ENCODE measurements at regions not wholly inside any gene's neighbourhood (a gene's known extent, or its start where the extent isn't known, plus 50 kb on each side); places are given as distances from the start of the nearest gene placed in this dataset.

- in situ Hi-C loops (cut with MboI; ENCODE audit: low pct_unique_long_range_greater_than_20kb in 2 of 9, low sequenced_read_pairs in 9 of 9, unreplicated experiment in 9 of 9): no loop called here
- no peak overlapping the region for H3K4me3 ChIP-seq
- WGBS, 10 experiments: 0 to 60% (median 0%) methylated on average over 1 of the region's 1 CpG; no CpG with 5 or more reads in 7 of the 10 experiments
- H3K4me1 ChIP-seq (replicated peaks in 1 of 2): no peaks in the 10 kb centered on the region
- ATAC-seq (replicated peaks in 6 of 8): peak in 3 of 8 experiments; percentile 22 to 52 (median 33)
- H3K27ac ChIP-seq: no peak overlapping the region
Observed at GRCh38 chr5:13276156-13276555, 668.3 kb downstream of the DNAH5 start.

DNA sequence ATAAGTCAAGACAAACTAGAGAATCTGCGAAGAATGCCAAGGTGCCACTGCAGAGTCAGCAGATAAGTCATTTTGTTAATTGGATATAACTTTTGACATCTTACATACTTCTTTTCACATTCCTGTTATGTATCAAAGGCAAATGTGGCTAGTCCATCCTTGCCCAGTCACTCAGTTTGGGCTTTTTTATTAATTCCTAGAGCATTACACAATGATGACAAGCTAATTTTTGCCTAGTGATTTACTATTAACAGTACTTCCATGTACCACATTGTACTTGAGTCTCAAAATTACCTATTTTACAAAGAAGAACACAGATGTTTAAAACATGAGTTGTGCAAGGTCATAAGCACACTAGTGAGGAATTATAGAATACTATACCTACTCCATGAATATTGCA lies 680.8 kb downstream of the DNAH5 start:
- Histone ChIP-seq H3K27ac (no peak overlapping the region), H3K4me3 (no peak overlapping the region), H3K4me1 (replicated peaks in 1 of 2) (no peaks in the 10 kb centered on the region)
- 57 to 100% (median 100%) methylated on average over 1 of the region's 1 CpG; no CpG with 5 or more reads in 4 of the 10 experiments for WGBS, 10 experiments
- in situ Hi-C loops (cut with MboI; ENCODE audit: low pct_unique_long_range_greater_than_20kb in 2 of 9, low sequenced_read_pairs in 9 of 9, unreplicated experiment in 9 of 9): no loop called here
- no peak for ATAC-seq (replicated peaks in 6 of 8)

DNA sequence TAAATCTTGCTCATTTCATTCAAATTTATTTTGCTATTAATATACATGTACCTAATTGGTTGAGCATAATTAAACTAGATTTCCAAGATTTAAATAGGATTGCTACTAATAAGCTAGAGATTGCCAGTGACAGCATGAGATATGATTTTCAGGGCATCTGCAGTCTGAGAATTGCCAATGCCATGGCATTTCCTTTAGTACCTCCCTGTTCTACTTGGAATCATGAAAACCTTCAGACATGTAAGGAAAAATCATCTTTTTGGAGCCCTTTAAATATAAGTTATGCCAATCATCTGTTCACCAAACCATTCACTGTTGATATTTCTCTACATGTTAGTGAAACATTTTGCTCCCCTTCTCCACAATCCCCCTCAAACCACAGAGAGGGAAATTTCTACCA lies 691.4 kb downstream of the DNAH5 start:
- in situ Hi-C loops (cut with MboI; ENCODE audit: low pct_unique_long_range_greater_than_20kb in 2 of 9, low sequenced_read_pairs in 9 of 9, unreplicated experiment in 9 of 9): no loop called here
- Histone ChIP-seq H3K27ac (no peak overlapping the region), H3K4me3 (no peak overlapping the region), H3K4me1 (replicated peaks in 1 of 2) (no peaks in the 10 kb centered on the region)
- ATAC-seq (replicated peaks in 6 of 8): no peak

- in situ Hi-C loops (cut with MboI; ENCODE audit: low pct_unique_long_range_greater_than_20kb in 2 of 9, low sequenced_read_pairs in 9 of 9, unreplicated experiment in 9 of 9): no loop called here
- H3K4me3 ChIP-seq: no peak overlapping the region
- ATAC-seq (replicated peaks in 6 of 8): no peak
- 27 to 100% (median 90%) methylated on average over 1 to 5 of the region's 5 CpGs for WGBS, 10 experiments
- H3K4me1 ChIP-seq (replicated peaks in 1 of 2): no peaks in the 10 kb centered on the region
- no peak overlapping the region for H3K27ac ChIP-seq
Observed at GRCh38 chr5:13252699-13253098, 691.8 kb downstream of the DNAH5 start.

- Histone ChIP-seq H3K27ac (no peak overlapping the region), H3K4me3 (no peak overlapping the region), H3K4me1 (replicated peaks in 1 of 2) (no peaks in the 10 kb centered on the region)
- 0 to 100% (median 89%) methylated on average over 1 to 7 of the region's 7 CpGs; no CpG with 5 or more reads in 1 of the 10 experiments for WGBS, 10 experiments
- in situ Hi-C loops (cut with MboI; ENCODE audit: low pct_unique_long_range_greater_than_20kb in 2 of 9, low sequenced_read_pairs in 9 of 9, unreplicated experiment in 9 of 9): no loop called here
- no peak for ATAC-seq (replicated peaks in 6 of 8)
Observed at GRCh38 chr5:13251623-13252376, 692.7 kb downstream of the DNAH5 start.

DNA sequence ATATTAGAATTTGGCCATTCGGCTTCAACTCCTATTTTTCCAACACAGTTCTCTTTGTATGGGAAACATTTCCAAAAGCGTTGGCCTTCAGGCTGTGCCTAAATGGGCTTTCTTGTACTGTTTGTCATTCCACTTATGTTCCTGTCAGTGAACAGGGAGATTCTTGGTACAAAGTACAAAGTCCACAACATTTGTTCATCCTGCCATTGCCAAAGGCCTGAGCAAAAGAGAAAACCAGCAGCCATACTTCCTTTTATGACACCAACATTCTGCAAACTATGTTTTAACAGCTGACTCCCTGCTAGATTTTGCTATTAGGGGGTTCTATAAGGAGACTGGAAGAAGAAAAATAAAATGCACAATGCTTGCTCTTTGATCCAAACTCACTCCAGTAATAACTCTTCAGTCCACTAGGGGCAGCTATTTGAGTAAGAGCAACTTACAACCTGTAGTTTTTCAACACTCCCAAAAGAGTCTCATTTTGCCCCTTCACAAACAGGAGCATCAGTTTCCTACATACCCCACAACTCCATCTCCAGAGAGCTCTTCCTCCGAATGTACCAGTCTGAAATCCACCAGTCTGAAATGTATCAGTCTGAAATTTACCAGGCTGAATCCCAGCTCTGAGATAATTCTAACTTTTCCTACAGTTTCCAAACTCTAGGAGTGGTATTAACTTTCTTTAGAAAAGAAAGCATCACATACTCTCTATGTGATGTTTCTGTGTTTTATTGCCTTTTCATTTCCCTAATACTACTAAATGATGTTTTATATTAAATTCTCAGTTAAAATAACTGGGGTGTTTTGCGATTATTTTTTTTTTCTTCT lies 693.8 kb downstream of the DNAH5 start:
- Histone ChIP-seq H3K4me1 (replicated peaks in 1 of 2) (peaks cover under 1 to 3% of the 10 kb centered on the region in 2 donors), H3K4me3 (no peak overlapping the region), H3K27ac (no peak overlapping the region)
- WGBS, 10 experiments: 24 to 100% (median 90%) methylated on average over 2 to 4 of the region's 4 CpGs
- ATAC-seq (replicated peaks in 6 of 8): no peak
- in situ Hi-C loops (cut with MboI; ENCODE audit: low pct_unique_long_range_greater_than_20kb in 2 of 9, low sequenced_read_pairs in 9 of 9, unreplicated experiment in 9 of 9): no loop called here

DNA sequence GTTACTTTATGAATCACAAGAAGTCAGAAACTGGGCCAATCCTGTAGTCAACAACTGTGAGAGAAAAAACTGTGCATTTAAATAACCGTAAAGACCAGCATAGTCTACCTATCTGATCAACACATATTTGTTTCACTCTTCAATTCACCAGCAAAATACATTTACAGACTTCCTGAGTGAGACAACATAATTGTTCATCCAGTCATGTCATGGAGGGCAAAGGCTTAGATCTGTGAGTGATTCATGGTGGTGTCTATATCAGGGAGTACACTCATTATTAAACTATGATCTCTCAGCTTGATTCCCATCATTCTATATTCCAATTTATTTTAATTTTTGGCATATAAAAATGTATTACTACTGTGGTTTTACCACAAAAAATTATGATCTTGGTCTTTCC lies 694.6 kb downstream of the DNAH5 start:
- ATAC-seq (replicated peaks in 6 of 8): no peak
- Histone ChIP-seq H3K4me3 (no peak overlapping the region), H3K4me1 (replicated peaks in 1 of 2) (peaks cover 3 to 4% of the 10 kb centered on the region in 2 donors), H3K27ac (no peak overlapping the region)
- in situ Hi-C loops (cut with MboI; ENCODE audit: low pct_unique_long_range_greater_than_20kb in 2 of 9, low sequenced_read_pairs in 9 of 9, unreplicated experiment in 9 of 9): no loop called here
- WGBS, 10 experiments: 0 to 100% (median 80%) methylated on average over 1 of the region's 1 CpG; no CpG with 5 or more reads in 2 of the 10 experiments

DNA sequence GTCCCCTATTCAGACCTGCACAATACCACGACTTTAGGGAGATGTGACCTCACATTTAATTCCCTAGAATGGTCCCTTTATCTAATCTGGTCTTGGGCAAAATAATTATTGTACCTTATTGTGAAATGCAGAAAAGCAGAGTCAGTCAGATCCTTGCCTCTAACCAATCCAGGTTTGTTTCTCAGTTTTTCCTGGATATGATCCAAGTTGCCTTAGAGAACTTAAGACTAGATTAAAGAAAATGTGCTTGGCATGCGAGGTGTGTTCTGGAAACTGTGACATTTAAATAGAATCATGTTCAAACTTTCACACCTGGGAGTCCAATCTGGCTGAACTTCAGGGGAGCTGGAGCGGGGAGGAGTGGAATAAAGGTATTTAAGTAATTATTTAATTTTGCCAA lies 696.2 kb downstream of the DNAH5 start:
- no peak overlapping the region for H3K4me3 ChIP-seq
- no peak for ATAC-seq (replicated peaks in 6 of 8)
- peaks cover 3 to 4% of the 10 kb centered on the region in 2 donors for H3K4me1 ChIP-seq (replicated peaks in 1 of 2)
- in situ Hi-C loops (cut with MboI; ENCODE audit: low pct_unique_long_range_greater_than_20kb in 2 of 9, low sequenced_read_pairs in 9 of 9, unreplicated experiment in 9 of 9): no loop called here
- H3K27ac ChIP-seq: no peak overlapping the region
- WGBS, 10 experiments: 0 to 100% (median 86%) methylated on average over 1 to 3 of the region's 3 CpGs; no CpG with 5 or more reads in 2 of the 10 experiments

GRCh38 chr5:13246053-13246452 lies 698.4 kb downstream of the DNAH5 start:
- peak in 2 of 8 experiments; percentile 21 to 56 for ATAC-seq (replicated peaks in 6 of 8)
- Histone ChIP-seq H3K27ac (no peak overlapping the region), H3K4me3 (no peak overlapping the region), H3K4me1 (replicated peaks in 1 of 2) (peaks cover 3 to 4% of the 10 kb centered on the region in 2 donors)
- 0 to 82% (median 43%) methylated on average over 1 to 5 of the region's 5 CpGs; no CpG with 5 or more reads in 2 of the 10 experiments for WGBS, 10 experiments
- in situ Hi-C loops (cut with MboI; ENCODE audit: low pct_unique_long_range_greater_than_20kb in 2 of 9, low sequenced_read_pairs in 9 of 9, unreplicated experiment in 9 of 9): no loop called here

DNA sequence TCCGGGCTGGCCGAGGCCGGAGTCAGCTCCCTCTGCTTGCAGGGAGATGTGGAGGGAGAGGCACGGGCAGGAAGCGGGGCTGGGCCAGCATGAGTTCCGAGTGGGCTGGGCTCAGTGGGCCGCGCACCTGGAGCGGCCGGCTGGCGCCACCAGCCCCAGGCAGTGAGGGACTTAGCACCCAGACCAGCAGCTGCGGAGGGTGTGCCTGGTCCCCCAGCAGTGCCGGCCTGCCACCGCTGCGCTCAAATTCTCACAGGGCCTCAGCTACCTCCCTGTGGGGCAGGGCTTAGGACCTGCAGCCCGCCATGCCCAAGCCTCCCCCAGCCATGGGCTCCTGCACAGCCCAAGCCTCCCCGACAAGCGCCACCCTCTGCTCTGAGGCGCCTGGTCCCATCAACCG lies 700.3 kb downstream of the DNAH5 start:
- WGBS, 10 experiments: 80% methylated on average over 12 of the region's 20 CpGs; no CpG with 5 or more reads in 9 of the 10 experiments
- no peak for ATAC-seq (replicated peaks in 6 of 8)
- Histone ChIP-seq H3K4me1 (replicated peaks in 1 of 2) (peaks cover 3 to 4% of the 10 kb centered on the region in 2 donors), H3K27ac (no peak overlapping the region), H3K4me3 (no peak overlapping the region)
- in situ Hi-C loops (cut with MboI; ENCODE audit: low pct_unique_long_range_greater_than_20kb in 2 of 9, low sequenced_read_pairs in 9 of 9, unreplicated experiment in 9 of 9): no loop called here

GRCh38 chr5:13227513-13227912 lies 717.0 kb downstream of the DNAH5 start:
- ATAC-seq (replicated peaks in 6 of 8): peak in 4 of 8 experiments; percentile 36 to 79 (median 53)
- Histone ChIP-seq H3K4me3 (no peak overlapping the region), H3K27ac (no peak overlapping the region), H3K4me1 (replicated peaks in 1 of 2) (peaks cover 0 to 2% of the 10 kb centered on the region in 2 donors)
- 0 to 38% (median 17%) methylated on average over 1 of the region's 1 CpG; no CpG with 5 or more reads in 3 of the 10 experiments for WGBS, 10 experiments
- in situ Hi-C loops (cut with MboI; ENCODE audit: low pct_unique_long_range_greater_than_20kb in 2 of 9, low sequenced_read_pairs in 9 of 9, unreplicated experiment in 9 of 9): no loop called here

- in situ Hi-C loops (cut with MboI; ENCODE audit: low pct_unique_long_range_greater_than_20kb in 2 of 9, low sequenced_read_pairs in 9 of 9, unreplicated experiment in 9 of 9): no loop called here
- 0 to 80% (median 22%) methylated on average over 1 to 2 of the region's 2 CpGs; no CpG with 5 or more reads in 3 of the 10 experiments for WGBS, 10 experiments
Observed at GRCh38 chr5:13218518-13218917, 726.0 kb downstream of the DNAH5 start.

DNA sequence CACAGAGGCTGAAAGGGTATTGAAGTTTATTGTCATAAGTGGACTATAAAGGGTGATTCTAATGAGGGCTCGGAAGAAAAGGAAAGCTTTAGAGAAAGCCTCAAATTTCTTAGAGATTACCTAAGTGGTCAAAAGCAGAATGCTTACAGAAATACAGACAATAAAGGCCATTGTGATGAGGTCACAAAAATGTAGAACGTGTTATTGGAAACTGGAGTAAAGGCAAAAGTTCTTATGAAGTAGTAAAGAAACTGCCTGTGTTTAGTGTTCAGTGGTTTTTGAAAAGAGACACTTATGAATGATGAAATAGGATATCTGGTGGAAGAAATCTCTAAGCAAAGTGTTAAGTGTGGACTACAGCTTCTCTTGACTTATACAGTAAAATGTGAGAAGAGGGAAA lies 726.9 kb downstream of the DNAH5 start:
- in situ Hi-C loops (cut with MboI; ENCODE audit: low pct_unique_long_range_greater_than_20kb in 2 of 9, low sequenced_read_pairs in 9 of 9, unreplicated experiment in 9 of 9): no loop called here
- Histone ChIP-seq H3K4me1 (replicated peaks in 1 of 2) (no peaks in the 10 kb centered on the region), H3K27ac (no peak overlapping the region), H3K4me3 (no peak overlapping the region)
- WGBS, 10 experiments: 6 to 100% (median 67%) methylated on average over 1 to 2 of the region's 2 CpGs
- no peak for ATAC-seq (replicated peaks in 6 of 8)

More at GRCh38 chr5:13218518-13218917, 726.0 kb downstream of the DNAH5 start:
- peak in 3 of 8 experiments; percentile 22 to 39 (median 39) for ATAC-seq (replicated peaks in 6 of 8)
- Histone ChIP-seq H3K4me3 (no peak overlapping the region), H3K4me1 (replicated peaks in 1 of 2) (no peaks in the 10 kb centered on the region), H3K27ac (no peak overlapping the region)
